ENCODE measurements at regions not wholly inside any gene's neighbourhood (a gene's known extent, or its start where the extent isn't known, plus 50 kb on each side); places are given as distances from the start of the nearest gene placed in this dataset.
A peak's percentile ranks its signal among the peaks of the same experiment; 100 is the strongest.

GRCh38 chr6:113406048-113406695, 451.0 kb upstream of the MARCKS start:
- Histone ChIP-seq H3K9me3 (no peaks in the 10 kb centered on the region), H3K4me1 (no peaks in the 10 kb centered on the region), H3K36me3 (no peaks in the 10 kb centered on the region), H3K27ac (no peak overlapping the region), H3K4me3 (no peak overlapping the region), H3K27me3 (no peaks in the 10 kb centered on the region)
- TF ChIP-seq POLR2AphosphoS5 (IDR thresholded peaks at IDR 0.05), result no peak
- no peak for TF ChIP-seq CTCF (IDR thresholded peaks at IDR 0.05)
- no peak for DNase-seq (ENCODE audit: low spot score in 2 of 2)
- intact Hi-C loops (cut with DNase I; ENCODE audit: low total_unique reads), result no loop called here

- TF ChIP-seq POLR2AphosphoS5 (IDR thresholded peaks at IDR 0.05), result no peak
- no peak for TF ChIP-seq POLR2A (IDR thresholded peaks at IDR 0.05)
- TF ChIP-seq CTCF (IDR thresholded peaks at IDR 0.05), result no peak
- H3K27ac ChIP-seq, result no peak overlapping the region
- no peaks in the 10 kb centered on the region for H3K36me3 ChIP-seq
- no peaks in the 10 kb centered on the region for H3K27me3 ChIP-seq
- no peaks in the 10 kb centered on the region for H3K9me3 ChIP-seq
- intact Hi-C loops (cut with DNase I; ENCODE audit: low total_unique reads), result no loop called here
- H3K4me1 ChIP-seq, result no peaks in the 10 kb centered on the region
- no peak overlapping the region for H3K4me3 ChIP-seq
- DNase-seq (ENCODE audit: low spot score in 2 of 2), result no peak
Observed at GRCh38 chr6:113411011-113411410, 446.1 kb upstream of the MARCKS start.

- Histone ChIP-seq H3K27me3 (no peaks in the 10 kb centered on the region), H3K4me3 (no peak overlapping the region), H3K27ac (no peak overlapping the region), H3K9me3 (no peaks in the 10 kb centered on the region), H3K4me1 (no peaks in the 10 kb centered on the region), H3K36me3 (no peaks in the 10 kb centered on the region)
- intact Hi-C loops (cut with DNase I; ENCODE audit: low total_unique reads), result no loop called here
- TF ChIP-seq CTCF (IDR thresholded peaks at IDR 0.05) (no peak), POLR2A (IDR thresholded peaks at IDR 0.05) (no peak), POLR2AphosphoS5 (IDR thresholded peaks at IDR 0.05) (no peak)
- no peak for DNase-seq (ENCODE audit: low spot score in 2 of 2)
Observed at GRCh38 chr6:113412589-113413357, 444.4 kb upstream of the MARCKS start.

GRCh38 chr6:113414511-113414910, 442.6 kb upstream of the MARCKS start:
- H3K27ac ChIP-seq, result no peak overlapping the region
- H3K36me3 ChIP-seq, result no peaks in the 10 kb centered on the region
- H3K4me1 ChIP-seq, result no peaks in the 10 kb centered on the region
- no peak overlapping the region for H3K4me3 ChIP-seq
- no peaks in the 10 kb centered on the region for H3K27me3 ChIP-seq
- peak in 1 of 2 donors; percentile 21 for DNase-seq (ENCODE audit: low spot score in 2 of 2)
- intact Hi-C loops (cut with DNase I; ENCODE audit: low total_unique reads), result no loop called here
- peak in 2 of 3 donors; percentile 22 to 33 for TF ChIP-seq CTCF (IDR thresholded peaks at IDR 0.05)
- TF ChIP-seq POLR2A (IDR thresholded peaks at IDR 0.05), result no peak
- no peaks in the 10 kb centered on the region for H3K9me3 ChIP-seq

GRCh38 chr6:113416170-113416569, 441.0 kb upstream of the MARCKS start:
- H3K27ac ChIP-seq, result no peak overlapping the region
- no peak overlapping the region for H3K4me3 ChIP-seq
- no peaks in the 10 kb centered on the region for H3K27me3 ChIP-seq
- no peak for TF ChIP-seq POLR2AphosphoS5 (IDR thresholded peaks at IDR 0.05)
- no peak for TF ChIP-seq CTCF (IDR thresholded peaks at IDR 0.05)
- no peak for TF ChIP-seq POLR2A (IDR thresholded peaks at IDR 0.05)
- DNase-seq (ENCODE audit: low spot score in 2 of 2), result no peak
- H3K36me3 ChIP-seq, result no peaks in the 10 kb centered on the region
- H3K4me1 ChIP-seq, result no peaks in the 10 kb centered on the region
- H3K9me3 ChIP-seq, result no peaks in the 10 kb centered on the region
- intact Hi-C loops (cut with DNase I; ENCODE audit: low total_unique reads), result no loop called here
